K562 (cell line): ENCODE measurements at regions not wholly inside any gene's neighbourhood (a gene's known extent, or its start where the extent isn't known, plus 50 kb on each side); places are given as distances from the start of the nearest gene placed in this dataset.

Experiments
- ATF6 ChIP-seq: sonication (generic); formaldehyde crosslinking; IDR thresholded peaks from 2 replicates; pipeline ENCODE4 v1.4.0; 2020; ENCODE audit warnings: mild to moderate bottlenecking, missing genetic modification reagents
- GTF3C2 ChIP-seq: IDR thresholded peaks from 3 replicates; pipeline ENCODE4 v1.6.1; 2011; ENCODE audit warnings: borderline replicate concordance, mild to moderate bottlenecking, moderate library complexity; ENCODE audit not compliant: insufficient read length; ENCODE audit errors: extremely low read depth
- ZSCAN29 ChIP-seq: fragments of 450-650 bp; IDR thresholded peaks from 2 replicates; pipeline ENCODE4 v1.6.1; 2017
- TF ChIP-seq, protein P1 (sequence below): sonication (generic); formaldehyde crosslinking; IDR thresholded peaks from 2 replicates; pipeline ENCODE4 v1.9.0; 2022; ENCODE audit warnings: mild to moderate bottlenecking, missing genetic modification reagents

GRCh38 chr15:62539236-62539635 lies 374.2 kb upstream of the C2CD4B start:
- TF ChIP-seq ATF6 (no peak), ZSCAN29 (no peak), GTF3C2 (no peak)
- TF ChIP-seq, protein P1, sequence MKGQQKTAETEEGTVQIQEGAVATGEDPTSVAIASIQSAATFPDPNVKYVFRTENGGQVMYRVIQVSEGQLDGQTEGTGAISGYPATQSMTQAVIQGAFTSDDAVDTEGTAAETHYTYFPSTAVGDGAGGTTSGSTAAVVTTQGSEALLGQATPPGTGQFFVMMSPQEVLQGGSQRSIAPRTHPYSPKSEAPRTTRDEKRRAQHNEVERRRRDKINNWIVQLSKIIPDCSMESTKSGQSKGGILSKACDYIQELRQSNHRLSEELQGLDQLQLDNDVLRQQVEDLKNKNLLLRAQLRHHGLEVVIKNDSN, result no peak
